ENCODE measurements at regions not wholly inside any gene's neighbourhood (a gene's known extent, or its start where the extent isn't known, plus 50 kb on each side); places are given as distances from the start of the nearest gene placed in this dataset.

- TF ChIP-seq CTCF (conservative IDR thresholded peaks at IDR 0.05) = no peak
- no peak for TF ChIP-seq EZH2 (IDR thresholded peaks at IDR 0.05; ENCODE audit: low read depth)
Measured at GRCh38 chr1:11391327-11391726, 87.6 kb upstream of the DISP3 start.

Measured in PC-9 (cell line).